GM18517 (cell line): ENCODE measurements at regions not wholly inside any gene's neighbourhood (a gene's known extent, or its start where the extent isn't known, plus 50 kb on each side); places are given as distances from the start of the nearest gene placed in this dataset.
"Not testable (repeated sequence)": the region's sequence is repeated elsewhere in the genome, so short reads cannot be mapped to it uniquely, and the experiment has no call there.

Experiments
- ATAC-seq: cut with Tn5 transposase; IDR thresholded peaks from one replicate; pipeline ENCODE4 v1.9.1; 2021; ENCODE audit warnings: mild to moderate bottlenecking, moderate library complexity; ENCODE audit not compliant: unreplicated experiment

GRCh38 chr1:219075121-219075879, 98.4 kb upstream of the LYPLAL1 start:
- ATAC-seq, result no peak

DNA sequence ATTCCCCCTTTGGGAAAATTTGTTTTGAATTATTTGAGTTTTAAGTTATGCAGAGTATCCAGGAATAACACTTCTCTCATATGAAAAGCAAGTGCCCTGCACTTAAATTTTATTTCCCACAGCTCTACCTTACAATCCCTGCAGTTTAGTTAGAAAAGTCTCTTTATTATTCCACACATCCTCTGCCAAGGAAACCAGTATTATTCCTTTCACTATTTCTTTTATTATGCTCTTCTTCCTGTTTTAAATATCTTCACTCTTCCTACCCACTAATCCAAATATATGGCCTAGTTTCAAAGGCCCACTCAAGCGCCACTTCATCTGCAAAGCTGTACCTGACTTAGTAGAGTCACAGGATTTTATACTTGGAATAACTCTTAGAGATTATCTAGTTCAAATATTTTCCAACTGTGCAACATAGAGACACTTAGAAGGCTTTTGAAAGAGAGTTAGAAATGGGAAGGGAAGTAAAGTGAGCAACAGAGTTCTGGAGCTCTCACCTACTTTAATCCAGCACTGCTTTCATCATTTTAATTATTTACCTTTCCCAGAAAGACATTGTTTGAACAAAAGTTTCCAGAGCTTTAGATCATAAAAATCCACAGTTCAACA, 97.2 kb upstream of the LYPLAL1 start:
- ATAC-seq, result no peak

DNA sequence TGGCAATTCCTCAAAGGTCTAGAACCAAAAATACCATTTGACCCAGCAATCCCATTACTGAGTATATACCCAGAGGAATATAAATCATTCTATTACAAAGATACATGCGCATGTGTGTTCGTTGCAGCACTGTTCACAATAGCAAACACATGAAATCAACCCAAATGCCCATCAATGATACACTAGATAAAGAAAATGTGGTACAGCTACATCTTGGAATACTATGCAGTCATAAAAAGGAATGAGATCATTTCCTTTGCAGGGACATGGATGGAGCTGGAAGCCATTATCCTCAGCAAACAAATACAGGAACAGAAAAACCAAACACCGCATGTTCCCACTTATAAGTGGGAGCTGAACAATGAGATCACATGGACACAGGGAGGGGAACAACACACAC, 95.9 kb upstream of the LYPLAL1 start:
- not testable (repeated sequence) for ATAC-seq

DNA sequence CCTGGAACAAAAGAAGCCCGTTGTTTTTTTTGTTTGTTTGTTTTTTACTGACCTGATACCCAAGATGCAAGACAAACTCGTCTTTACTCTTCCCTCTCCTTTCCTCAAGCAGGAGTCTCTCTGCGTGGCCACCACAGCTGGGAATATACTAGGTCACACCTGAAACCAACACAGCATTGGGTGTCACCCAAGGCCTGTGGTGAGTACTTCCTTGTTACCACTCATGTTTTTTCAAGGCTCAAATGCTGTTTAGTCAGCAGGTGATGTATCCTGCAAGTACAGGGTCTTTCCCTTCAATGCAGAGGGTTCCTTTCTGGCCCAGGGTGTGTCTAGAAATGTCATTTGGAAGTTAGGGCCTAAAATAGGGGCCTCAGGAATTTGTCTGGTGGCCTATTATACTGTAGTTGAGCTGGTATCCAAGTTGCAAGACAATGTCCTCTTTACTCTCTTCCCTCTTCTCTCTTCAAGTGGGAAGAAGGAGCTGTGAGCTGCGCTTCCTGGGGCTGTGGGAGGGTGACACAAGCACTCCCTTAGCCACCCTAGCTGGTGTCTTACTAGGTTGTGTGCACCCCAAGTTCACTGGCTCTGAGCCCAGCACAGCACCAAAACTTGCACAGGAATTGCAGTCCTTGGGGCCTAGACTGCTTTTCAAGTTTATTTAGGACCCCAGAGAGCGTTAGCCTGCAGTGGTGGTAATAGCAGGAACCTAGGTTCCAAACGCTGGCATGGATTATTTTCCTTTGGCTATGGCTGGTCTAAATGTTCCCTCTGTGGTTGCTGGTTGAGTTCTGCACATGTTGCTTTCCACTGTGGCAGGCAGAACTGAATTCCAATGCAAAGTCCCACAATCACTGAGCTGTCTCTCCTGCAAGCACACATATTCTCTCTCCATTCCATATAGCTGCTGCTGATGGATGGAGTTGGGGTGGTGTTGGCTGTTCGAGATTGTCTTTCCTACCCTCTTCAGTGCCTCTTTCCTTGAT, 91.4 kb upstream of the LYPLAL1 start:
- ATAC-seq, result no peak

- no peak for ATAC-seq
Observed at GRCh38 chr1:219083631-219084030, 90.0 kb upstream of the LYPLAL1 start.

DNA sequence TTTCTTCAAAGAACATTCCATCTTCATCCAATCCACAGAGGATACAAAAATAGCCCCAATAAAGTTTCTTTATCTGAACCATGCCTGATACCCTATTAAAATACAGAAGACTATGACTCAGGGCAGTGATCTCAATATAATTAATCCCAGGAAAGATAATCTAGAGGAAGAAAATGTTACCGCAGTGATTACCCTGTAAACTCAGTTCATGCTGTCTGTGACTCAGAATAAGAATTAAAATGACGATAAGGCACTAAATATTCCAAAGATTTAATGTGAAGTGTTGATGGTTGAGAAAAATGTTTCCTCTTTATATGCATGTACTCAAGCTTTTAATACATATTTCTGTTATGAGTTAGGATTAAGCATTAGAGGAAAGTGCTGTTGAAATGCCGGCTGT, 88.6 kb upstream of the LYPLAL1 start:
- no peak for ATAC-seq

DNA sequence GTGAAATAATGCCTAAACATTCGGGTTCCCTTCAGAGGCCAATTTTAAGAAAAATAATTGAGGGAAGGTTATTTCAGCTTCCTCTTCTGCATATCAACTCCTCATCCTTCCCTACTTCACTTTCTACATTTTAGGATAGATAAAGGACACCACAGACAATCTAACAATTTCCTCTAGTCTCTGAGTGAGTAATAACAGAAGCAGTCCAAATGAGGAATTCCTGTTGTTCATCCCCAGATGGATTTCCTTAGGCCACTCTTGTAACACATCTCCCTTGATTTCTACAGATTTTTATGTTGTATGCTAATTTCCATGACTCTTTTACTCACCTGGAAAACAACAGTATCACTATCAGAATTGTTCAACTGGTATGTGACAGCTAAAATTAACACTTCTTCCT, 87.7 kb upstream of the LYPLAL1 start:
- ATAC-seq, result no peak

GRCh38 chr1:219086956-219087469, 86.7 kb upstream of the LYPLAL1 start:
- ATAC-seq, result no peak

- peak; percentile 67 for ATAC-seq
Observed at GRCh38 chr1:219088778-219089557, 84.7 kb upstream of the LYPLAL1 start.

GRCh38 chr1:219090607-219091006, 83.1 kb upstream of the LYPLAL1 start:
- ATAC-seq, result peak; percentile 88

DNA sequence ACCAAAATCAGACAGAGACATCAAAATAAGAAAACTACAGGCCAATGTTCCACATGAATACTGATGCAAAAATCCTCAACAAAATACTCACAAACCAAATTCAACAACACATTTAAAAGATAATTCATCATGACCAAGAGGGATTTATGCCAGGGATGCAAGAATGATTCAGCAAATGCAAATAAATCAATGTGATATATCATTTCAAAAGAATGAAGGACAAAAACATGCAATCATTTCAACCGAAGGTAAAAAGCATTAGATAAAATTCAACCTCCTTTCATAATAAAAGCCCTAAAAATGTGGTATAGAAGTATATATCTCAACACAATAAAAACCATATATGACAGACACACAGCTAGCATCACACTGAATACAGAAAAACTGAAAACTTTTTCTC, 81.5 kb upstream of the LYPLAL1 start:
- ATAC-seq, result no peak

- ATAC-seq, result peak; percentile 92
Observed at GRCh38 chr1:219099307-219099706, 74.4 kb upstream of the LYPLAL1 start.

DNA sequence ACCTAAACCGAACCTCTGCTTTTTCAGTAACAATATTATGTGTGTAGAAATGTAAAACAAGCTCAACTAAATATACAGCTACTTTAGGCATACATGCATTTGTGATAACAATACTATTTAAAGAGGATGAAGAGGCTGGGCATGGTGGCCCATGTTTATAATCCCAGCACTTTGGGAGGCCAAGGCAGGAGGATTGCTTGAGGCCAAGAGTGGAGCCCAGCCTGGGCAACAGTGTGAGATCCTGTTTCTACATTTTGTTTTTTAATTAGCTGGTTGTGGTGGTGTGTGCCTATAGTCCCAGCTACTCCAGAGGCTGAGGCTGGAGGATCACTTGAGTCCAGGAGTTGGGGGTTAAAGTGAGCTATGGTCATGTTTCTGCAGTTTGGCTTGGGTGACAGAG, 73.6 kb upstream of the LYPLAL1 start:
- no peak for ATAC-seq

DNA sequence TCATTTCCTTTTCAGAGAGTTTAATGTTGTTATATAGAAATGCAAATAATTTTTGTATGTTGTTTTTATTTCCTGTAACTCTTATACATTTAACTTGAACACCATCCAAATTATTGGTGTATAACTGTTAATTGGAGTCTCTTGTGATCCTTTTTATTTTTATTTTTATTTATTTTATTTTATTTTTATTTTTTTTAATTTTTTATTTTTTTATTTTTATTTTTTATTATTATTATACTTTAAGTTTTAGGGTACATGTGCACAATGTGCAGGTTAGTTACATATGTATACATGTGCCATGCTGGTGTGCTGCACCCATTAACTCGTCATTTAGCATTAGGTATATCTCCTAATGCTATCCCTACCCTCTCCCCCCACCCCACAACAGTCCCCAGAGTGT, 71.2 kb upstream of the LYPLAL1 start:
- not testable (repeated sequence) for ATAC-seq

- no peak for ATAC-seq
Observed at GRCh38 chr1:219105893-219106292, 67.8 kb upstream of the LYPLAL1 start.

GRCh38 chr1:219109424-219110018, 64.2 kb upstream of the LYPLAL1 start:
- ATAC-seq, result peak; percentile 84

- ATAC-seq, result no peak
Observed at GRCh38 chr1:219113261-219113660, 60.4 kb upstream of the LYPLAL1 start.

DNA sequence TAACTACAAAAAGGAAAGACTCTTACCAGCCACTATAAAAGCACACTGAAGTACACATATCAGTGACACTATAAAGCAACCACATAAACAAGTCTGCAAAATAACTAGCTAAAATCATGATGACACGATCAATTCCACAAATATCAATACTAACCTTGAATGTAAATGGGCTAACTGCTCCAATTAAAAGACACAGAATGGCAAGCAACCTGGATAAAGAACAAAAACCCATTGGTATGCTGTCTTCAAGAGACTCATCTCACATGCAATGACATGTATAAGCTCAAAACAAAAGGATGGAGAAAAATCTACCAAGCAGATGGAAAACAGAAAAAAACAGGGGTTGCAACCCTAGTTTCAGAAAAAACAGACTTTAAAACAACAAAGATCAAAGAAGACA, 59.7 kb upstream of the LYPLAL1 start:
- ATAC-seq, result no peak

- no peak for ATAC-seq
Observed at GRCh38 chr1:219119839-219120238, 53.8 kb upstream of the LYPLAL1 start.
